GM23248 (cell line): ENCODE measurements at regions not wholly inside any gene's neighbourhood (a gene's known extent, or its start where the extent isn't known, plus 50 kb on each side); places are given as distances from the start of the nearest gene placed in this dataset.

Source experiments
- EZH2 ChIP-seq: fragments of 200-600 bp; sonication (generic); IDR thresholded peaks from 2 replicates; pipeline ENCODE4 v1.6.1; 2018; ENCODE audit warnings: antibody characterized with exemption, mild to moderate bottlenecking; ENCODE audit not compliant: insufficient read depth, poor library complexity, severe bottlenecking
- EZH2phosphoT487 ChIP-seq: fragments of 200-600 bp; sonication (generic); IDR thresholded peaks from 2 replicates; pipeline ENCODE4 v1.6.1; 2018; ENCODE audit warnings: antibody characterized with exemption, moderate library complexity, mild to moderate bottlenecking, low read depth; ENCODE audit not compliant: insufficient read depth

DNA sequence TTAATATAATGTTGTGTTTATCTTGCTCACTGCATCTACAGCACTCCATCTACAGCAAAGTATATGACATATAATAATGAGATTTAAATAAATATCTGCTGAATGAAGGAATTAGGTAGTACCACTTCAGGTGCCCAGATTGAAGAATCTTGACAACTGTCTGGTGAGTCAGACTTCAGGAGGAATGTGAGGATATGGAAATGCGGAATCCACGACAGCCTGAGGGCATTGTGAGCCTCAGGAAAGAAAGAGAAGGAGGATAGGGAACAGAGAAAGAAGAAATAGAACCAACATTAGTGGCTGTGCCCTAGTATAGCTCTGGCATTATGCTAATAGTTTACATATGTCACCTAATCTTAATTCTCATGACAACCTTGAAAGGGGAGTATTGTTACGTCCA, 304.4 kb downstream of the AASDHPPT start:
- TF ChIP-seq EZH2 (no peak), EZH2phosphoT487 (no peak)
